ENCODE measurements at regions not wholly inside any gene's neighbourhood (a gene's known extent, or its start where the extent isn't known, plus 50 kb on each side); places are given as distances from the start of the nearest gene placed in this dataset.

DNA sequence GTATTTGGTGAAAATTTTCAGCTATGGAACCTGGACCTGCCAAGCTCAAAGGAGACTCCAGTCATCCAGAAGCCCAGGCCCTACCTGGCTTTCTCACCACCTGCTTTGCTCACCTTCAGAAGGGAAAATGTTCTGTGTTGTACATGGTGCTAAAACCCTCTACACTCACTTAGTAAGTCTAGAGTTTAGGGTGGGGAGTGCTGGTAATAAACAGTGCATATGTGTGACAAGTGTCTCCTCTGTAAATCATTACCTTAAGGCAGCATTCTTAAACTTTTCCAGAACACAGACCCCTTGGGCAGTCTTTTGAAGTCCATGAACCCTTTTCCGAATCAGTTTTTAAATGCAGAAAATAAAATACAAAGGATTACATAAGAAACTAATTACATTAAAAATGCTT, 248.8 kb upstream of the PIK3R1 start:
- no peak overlapping the region for H3K27ac ChIP-seq (ENCODE audit: low read depth, low read length)
- no peak overlapping the region for H3K4me3 ChIP-seq (ENCODE audit: insufficient read depth, low read depth, low read length)
- FAIRE-seq = no peak
- Mint-ChIP-seq H3K4me3 (ENCODE audit: unreplicated experiment) (no peak overlapping the region), H3K4me1 (ENCODE audit: low read depth, unreplicated experiment) (no peaks in the 10 kb centered on the region), H3K27me3 (ENCODE audit: low read depth, unreplicated experiment) (peaks cover 3% of the 10 kb centered on the region), H3K36me3 (ENCODE audit: low read depth, unreplicated experiment) (no peaks in the 10 kb centered on the region), H3K27ac (ENCODE audit: unreplicated experiment) (no peak overlapping the region), H3K9me3 (ENCODE audit: unreplicated experiment) (no peaks in the 10 kb centered on the region)
- no peaks in the 10 kb centered on the region for H3K4me1 ChIP-seq (ENCODE audit: insufficient read depth, low read length)
- no peaks in the 10 kb centered on the region for H4K20me1 ChIP-seq (ENCODE audit: insufficient read depth, low read length)
- DNase-seq (ENCODE audit: low read depth) = no peak
- H3K79me2 ChIP-seq (ENCODE audit: insufficient read depth, low read length) = no peaks in the 10 kb centered on the region
- no peaks in the 10 kb centered on the region for H3K36me3 ChIP-seq (ENCODE audit: insufficient read depth, low read length)
- H3K9ac ChIP-seq (ENCODE audit: low read length) = no peak overlapping the region
- H3K9me3 ChIP-seq (ENCODE audit: insufficient read depth, low read depth, low read length) = no peaks in the 10 kb centered on the region
- no peaks in the 10 kb centered on the region for H3K27me3 ChIP-seq (ENCODE audit: insufficient read depth, low read length)
- TF ChIP-seq CTCF (IDR thresholded peaks at IDR 0.05; ENCODE audit: insufficient read depth, low read depth, low read length) (no peak), EZH2 (IDR thresholded peaks at IDR 0.05; ENCODE audit: insufficient read depth, low read length) (no peak)
- H3K4me2 ChIP-seq (ENCODE audit: low read length) = no peak overlapping the region
- no peak overlapping the region for H2AFZ ChIP-seq (ENCODE audit: low read depth, low read length)

- no peaks in the 10 kb centered on the region for H3K9me3 ChIP-seq (ENCODE audit: insufficient read depth, low read depth, low read length)
- no peak overlapping the region for H3K27ac Mint-ChIP-seq (ENCODE audit: unreplicated experiment)
- no peaks in the 10 kb centered on the region for H3K36me3 Mint-ChIP-seq (ENCODE audit: low read depth, unreplicated experiment)
- H4K20me1 ChIP-seq (ENCODE audit: insufficient read depth, low read length) = no peaks in the 10 kb centered on the region
- no peak overlapping the region for H3K27ac ChIP-seq (ENCODE audit: low read depth, low read length)
- no peak overlapping the region for H3K9ac ChIP-seq (ENCODE audit: low read length)
- no peak for TF ChIP-seq CTCF (IDR thresholded peaks at IDR 0.05; ENCODE audit: insufficient read depth, low read depth, low read length)
- no peak for TF ChIP-seq EZH2 (IDR thresholded peaks at IDR 0.05; ENCODE audit: insufficient read depth, low read length)
- H3K27me3 ChIP-seq (ENCODE audit: insufficient read depth, low read length) = no peaks in the 10 kb centered on the region
- H3K27me3 Mint-ChIP-seq (ENCODE audit: low read depth, unreplicated experiment) = peaks cover 3% of the 10 kb centered on the region
- no peak overlapping the region for H2AFZ ChIP-seq (ENCODE audit: low read depth, low read length)
- H3K4me3 ChIP-seq (ENCODE audit: insufficient read depth, low read depth, low read length) = no peak overlapping the region
- H3K4me2 ChIP-seq (ENCODE audit: low read length) = no peak overlapping the region
- no peak for FAIRE-seq
- no peak overlapping the region for H3K4me3 Mint-ChIP-seq (ENCODE audit: unreplicated experiment)
- no peaks in the 10 kb centered on the region for H3K79me2 ChIP-seq (ENCODE audit: insufficient read depth, low read length)
- DNase-seq (ENCODE audit: low read depth) = no peak
- H3K4me1 Mint-ChIP-seq (ENCODE audit: low read depth, unreplicated experiment) = no peaks in the 10 kb centered on the region
- H3K4me1 ChIP-seq (ENCODE audit: insufficient read depth, low read length) = no peaks in the 10 kb centered on the region
- no peaks in the 10 kb centered on the region for H3K9me3 Mint-ChIP-seq (ENCODE audit: unreplicated experiment)
- no peaks in the 10 kb centered on the region for H3K36me3 ChIP-seq (ENCODE audit: insufficient read depth, low read length)
These were observed 250.9 kb upstream of the PIK3R1 start for GRCh38 chr5:67964619-67965018.

DNA sequence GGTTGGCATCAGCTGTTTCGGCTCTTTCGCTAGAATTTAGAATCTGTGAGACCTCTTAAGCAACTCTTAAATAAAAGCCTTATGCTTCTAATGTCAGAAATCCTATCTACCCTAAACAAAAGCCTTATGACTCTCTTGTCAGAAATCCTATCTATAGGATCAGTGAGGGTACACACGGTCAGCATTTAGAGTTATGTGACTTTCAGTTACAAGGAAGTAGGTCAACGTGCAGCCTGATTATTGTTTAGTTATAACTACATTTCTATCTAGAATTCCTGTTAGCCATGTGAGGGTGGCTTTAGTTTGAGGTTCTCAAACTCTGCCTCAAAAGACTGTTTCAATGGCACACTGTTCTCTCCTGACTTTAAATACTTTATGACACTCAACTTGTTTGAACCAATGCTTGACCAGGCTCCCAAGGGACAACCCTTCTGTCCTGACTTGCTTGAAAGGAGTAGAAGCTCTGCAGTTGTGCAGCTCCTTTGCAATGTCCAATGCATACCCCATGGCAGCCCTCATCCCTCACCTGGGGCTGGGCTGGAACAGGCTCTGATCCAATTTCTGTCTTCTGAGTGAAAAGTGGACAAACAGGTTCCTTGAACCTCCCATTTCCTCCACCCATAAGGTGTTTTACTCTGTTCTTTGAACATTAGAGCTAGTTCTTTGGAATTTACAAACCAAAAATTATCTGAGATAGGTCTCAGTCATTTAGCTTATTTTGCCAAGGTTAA, 251.6 kb upstream of the PIK3R1 start:
- Histone ChIP-seq H3K4me1 (ENCODE audit: insufficient read depth, low read length) (no peaks in the 10 kb centered on the region), H4K20me1 (ENCODE audit: insufficient read depth, low read length) (no peaks in the 10 kb centered on the region), H3K27ac (ENCODE audit: low read depth, low read length) (no peak overlapping the region), H3K27me3 (ENCODE audit: insufficient read depth, low read length) (no peaks in the 10 kb centered on the region), H3K79me2 (ENCODE audit: insufficient read depth, low read length) (no peaks in the 10 kb centered on the region), H3K36me3 (ENCODE audit: insufficient read depth, low read length) (no peaks in the 10 kb centered on the region), H3K9ac (ENCODE audit: low read length) (no peak overlapping the region), H3K4me2 (ENCODE audit: low read length) (no peak overlapping the region), H3K4me3 (ENCODE audit: insufficient read depth, low read depth, low read length) (no peak overlapping the region), H3K9me3 (ENCODE audit: insufficient read depth, low read depth, low read length) (no peaks in the 10 kb centered on the region), H2AFZ (ENCODE audit: low read depth, low read length) (no peak overlapping the region)
- Mint-ChIP-seq H3K4me3 (ENCODE audit: unreplicated experiment) (no peak overlapping the region), H3K4me1 (ENCODE audit: low read depth, unreplicated experiment) (no peaks in the 10 kb centered on the region), H3K36me3 (ENCODE audit: low read depth, unreplicated experiment) (no peaks in the 10 kb centered on the region), H3K27ac (ENCODE audit: unreplicated experiment) (no peak overlapping the region), H3K27me3 (ENCODE audit: low read depth, unreplicated experiment) (peaks cover 3% of the 10 kb centered on the region), H3K9me3 (ENCODE audit: unreplicated experiment) (no peaks in the 10 kb centered on the region)
- FAIRE-seq = no peak
- TF ChIP-seq CTCF (IDR thresholded peaks at IDR 0.05; ENCODE audit: insufficient read depth, low read depth, low read length) = no peak
- no peak for TF ChIP-seq EZH2 (IDR thresholded peaks at IDR 0.05; ENCODE audit: insufficient read depth, low read length)
- no peak for DNase-seq (ENCODE audit: low read depth)

Data from astrocyte (in vitro differentiated cells and primary cell).